GM18951 (cell line): ENCODE measurements at regions not wholly inside any gene's neighbourhood (a gene's known extent, or its start where the extent isn't known, plus 50 kb on each side); places are given as distances from the start of the nearest gene placed in this dataset.

Experiments used
- POLR2A ChIP-seq: IDR thresholded peaks from 4 replicates; pipeline ENCODE4 v1.6.1; 2011; ENCODE audit warnings: mild to moderate bottlenecking; ENCODE audit not compliant: insufficient read length, insufficient read depth; ENCODE audit errors: extremely low read depth
- in situ Hi-C: fragments of 300-500 bp; cut with MboI; formaldehyde crosslinking; loops from one replicate; pipeline ENCODE4 v1.12.0; 2022; ENCODE audit warnings: low sequenced_read_pairs, mixed read lengths, inconsistent platforms; ENCODE audit not compliant: unreplicated experiment

GRCh38 chr5:167694325-167695147 lies 596.9 kb upstream of the WWC1 start:
- no peak for TF ChIP-seq POLR2A
- in situ Hi-C loops = no loop called here

GRCh38 chr5:167696558-167697314 lies 594.7 kb upstream of the WWC1 start:
- no peak for TF ChIP-seq POLR2A
- in situ Hi-C loops = no loop called here

GRCh38 chr5:167699432-167699831 lies 592.0 kb upstream of the WWC1 start:
- TF ChIP-seq POLR2A = no peak
- in situ Hi-C loops = no loop called here

DNA sequence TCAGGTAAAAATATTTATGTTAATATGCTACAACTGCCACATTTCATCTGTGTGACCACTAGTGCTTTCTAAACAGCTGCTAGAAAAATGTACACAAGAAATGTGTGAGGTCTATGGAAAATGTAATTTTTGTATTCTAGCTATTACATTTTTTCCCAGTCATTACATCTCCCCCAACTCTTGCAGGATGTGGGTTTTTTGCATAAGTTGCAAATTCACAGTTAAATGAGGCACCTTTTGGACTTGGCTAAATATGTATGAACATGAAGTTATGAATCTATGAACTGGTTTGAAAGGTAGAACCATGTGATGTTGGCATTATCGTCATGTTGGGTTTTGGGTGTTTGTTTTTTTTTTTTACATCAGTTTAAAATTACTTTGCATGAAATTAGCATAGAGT lies 590.4 kb upstream of the WWC1 start:
- no peak for TF ChIP-seq POLR2A
- in situ Hi-C loops = no loop called here

- in situ Hi-C loops = no loop called here
- no peak for TF ChIP-seq POLR2A
Observed at GRCh38 chr5:167702014-167702413, 589.4 kb upstream of the WWC1 start.

DNA sequence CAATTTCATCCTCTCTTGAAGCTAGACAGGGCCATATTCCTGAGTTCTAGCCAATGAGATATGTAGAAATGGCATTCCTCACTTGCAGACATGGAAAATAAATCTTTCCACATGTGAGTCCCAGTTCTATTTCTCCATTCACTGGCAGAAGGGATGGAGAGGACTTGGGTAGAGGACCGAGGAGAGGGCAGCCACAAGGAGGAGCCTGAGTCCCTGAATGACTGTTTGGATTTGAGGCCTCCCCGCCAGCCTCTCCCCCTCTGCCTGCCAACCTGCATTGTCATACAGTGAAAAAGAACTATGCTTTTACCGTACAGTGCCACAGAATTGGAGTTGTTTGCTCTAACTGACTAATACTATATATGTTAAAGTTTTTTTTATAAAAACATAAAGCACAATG lies 583.0 kb upstream of the WWC1 start:
- in situ Hi-C loops = no loop called here

DNA sequence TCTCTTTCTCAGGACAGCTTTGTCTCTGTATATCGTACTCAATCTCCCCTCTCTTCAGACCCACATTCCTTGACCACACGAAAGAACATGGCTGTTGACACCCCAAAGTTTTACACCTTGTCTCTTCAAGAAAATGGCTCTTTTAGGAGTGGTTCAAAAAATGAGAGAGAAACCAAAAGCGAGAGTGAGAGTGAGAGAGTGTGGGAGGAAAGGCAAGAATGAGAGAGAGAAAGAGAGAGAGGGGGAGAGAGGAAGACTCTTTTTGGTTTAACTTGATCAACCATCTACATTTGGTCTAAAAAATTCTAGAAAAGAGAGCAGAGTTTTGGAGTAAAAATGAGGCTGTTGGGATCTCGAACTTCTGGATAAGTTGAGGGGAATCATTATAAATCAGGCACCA lies 581.8 kb upstream of the WWC1 start:
- no peak for TF ChIP-seq POLR2A
- in situ Hi-C loops = no loop called here

More for the DNA sequence above, 583.0 kb upstream of the WWC1 start:
- no peak for TF ChIP-seq POLR2A

GRCh38 chr5:167710444-167711073 lies 580.9 kb upstream of the WWC1 start:
- in situ Hi-C loops = no loop called here
- no peak for TF ChIP-seq POLR2A

DNA sequence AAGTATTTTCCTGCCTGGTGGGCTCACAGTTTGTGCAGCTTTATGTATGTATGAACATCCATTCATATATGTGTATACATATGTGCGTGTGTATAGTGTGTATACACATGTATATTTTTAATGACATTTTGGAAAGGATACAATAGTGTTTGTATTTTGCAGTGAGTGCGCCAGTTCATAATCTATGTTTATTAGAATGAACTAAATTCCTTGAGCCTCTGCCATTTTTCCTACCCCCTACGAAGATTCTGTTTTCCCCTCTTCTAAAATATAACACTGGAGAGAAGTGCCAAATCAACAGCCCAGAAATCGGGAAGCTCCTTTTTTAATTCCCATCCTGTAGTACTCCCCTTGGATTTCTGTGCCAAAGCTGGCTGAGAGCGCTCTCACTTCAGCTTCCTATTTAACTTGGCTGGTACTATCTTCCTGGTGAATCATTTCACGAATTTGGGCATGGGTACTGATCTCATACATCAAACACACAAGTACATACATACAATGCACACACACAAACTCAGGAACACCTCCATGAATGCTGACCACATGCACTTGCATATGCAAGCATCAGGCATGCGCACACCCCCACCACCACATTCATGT lies 578.4 kb upstream of the WWC1 start:
- TF ChIP-seq POLR2A = no peak
- in situ Hi-C loops = no loop called here

DNA sequence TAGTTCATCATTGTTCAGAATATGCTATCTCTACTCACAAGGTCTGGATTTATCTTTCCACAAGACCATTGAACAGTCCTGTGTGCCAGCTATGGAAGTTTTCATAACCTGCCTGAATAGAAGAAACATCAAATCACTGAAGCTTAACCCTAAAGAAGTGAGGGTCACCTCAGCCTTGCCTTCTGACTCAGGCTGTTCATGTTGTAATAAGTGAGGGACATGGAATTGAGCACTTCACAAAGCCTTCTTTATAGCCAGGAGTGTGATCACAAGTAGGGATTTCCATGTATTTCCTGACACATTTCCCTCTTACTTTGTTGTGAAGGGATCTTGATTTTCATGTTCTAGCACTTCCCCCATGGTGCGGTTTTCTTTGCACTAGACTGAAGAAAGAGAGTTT lies 577.5 kb upstream of the WWC1 start:
- TF ChIP-seq POLR2A = no peak
- in situ Hi-C loops = no loop called here

DNA sequence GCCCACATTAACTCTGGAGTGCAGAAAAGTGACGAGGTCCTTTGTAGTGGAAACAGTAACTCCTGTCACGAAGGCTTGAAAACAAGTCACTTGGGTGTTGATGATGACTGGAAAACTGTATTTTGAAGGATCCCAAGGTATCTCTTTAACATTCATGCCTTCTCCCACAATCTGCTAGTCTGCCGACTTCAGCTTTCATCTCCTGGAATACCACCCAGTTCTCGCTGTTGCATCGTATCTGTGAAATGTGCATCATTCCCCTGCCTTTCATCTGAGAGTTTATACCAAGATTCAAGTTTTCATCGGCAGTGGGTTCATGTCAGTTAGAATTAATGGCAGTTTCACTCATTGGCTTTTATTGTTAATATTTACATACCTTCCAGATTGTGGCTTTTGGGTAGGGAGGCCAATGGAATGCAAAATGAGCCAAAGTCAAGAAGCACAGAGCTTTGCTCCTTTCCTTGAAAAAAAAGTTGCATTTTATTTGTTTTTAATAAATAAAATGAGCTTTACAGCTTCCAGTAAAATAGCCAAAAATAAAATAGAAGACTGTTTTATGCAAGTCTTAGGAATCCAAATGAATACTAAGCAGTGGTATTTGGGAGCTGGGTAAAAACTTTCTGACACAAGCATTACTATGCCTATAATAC lies 575.2 kb upstream of the WWC1 start:
- no peak for TF ChIP-seq POLR2A
- in situ Hi-C loops = no loop called here

GRCh38 chr5:167720259-167720658 lies 571.2 kb upstream of the WWC1 start:
- in situ Hi-C loops = loop anchor here (10.0 kb wide), 1 partner anchor 495 kb away; no protein-coding TSS in a partner anchor
- no peak for TF ChIP-seq POLR2A
